ENCODE measurements at regions not wholly inside any gene's neighbourhood (a gene's known extent, or its start where the extent isn't known, plus 50 kb on each side); places are given as distances from the start of the nearest gene placed in this dataset.

GRCh38 chr4:36003051-36003450 is 241.3 kb downstream of the ARAP2 start:
- Histone ChIP-seq H3K36me3 (ENCODE audit: insufficient read depth, low read length) (no peaks in the 10 kb centered on the region), H3K9me3 (ENCODE audit: insufficient read depth, low read depth, low read length) (no peaks in the 10 kb centered on the region), H3K9ac (ENCODE audit: low read depth, low read length, poor library complexity, severe bottlenecking) (no peak overlapping the region), H3K27me3 (ENCODE audit: insufficient read depth, low read length, poor library complexity, severe bottlenecking) (no peaks in the 10 kb centered on the region), H3K79me2 (ENCODE audit: insufficient read depth, low read length) (no peaks in the 10 kb centered on the region), H4K20me1 (ENCODE audit: insufficient read depth, low read length, poor library complexity, severe bottlenecking) (no peaks in the 10 kb centered on the region), H3K9me2 (replicated peaks; ENCODE audit: low read depth, low read length) (no peaks in the 10 kb centered on the region), H3K4me2 (ENCODE audit: low read depth, low read length, poor library complexity, severe bottlenecking) (no peak overlapping the region), H2AFZ (ENCODE audit: low read length) (no peak overlapping the region), H3K4me1 (ENCODE audit: insufficient read depth, low read length, poor library complexity, severe bottlenecking) (no peaks in the 10 kb centered on the region), H3F3A (ENCODE audit: low read depth) (no peaks in the 10 kb centered on the region), H3K4me3 (ENCODE audit: low read length, poor library complexity, severe bottlenecking) (no peak overlapping the region)
- TF ChIP-seq, protein P1, sequence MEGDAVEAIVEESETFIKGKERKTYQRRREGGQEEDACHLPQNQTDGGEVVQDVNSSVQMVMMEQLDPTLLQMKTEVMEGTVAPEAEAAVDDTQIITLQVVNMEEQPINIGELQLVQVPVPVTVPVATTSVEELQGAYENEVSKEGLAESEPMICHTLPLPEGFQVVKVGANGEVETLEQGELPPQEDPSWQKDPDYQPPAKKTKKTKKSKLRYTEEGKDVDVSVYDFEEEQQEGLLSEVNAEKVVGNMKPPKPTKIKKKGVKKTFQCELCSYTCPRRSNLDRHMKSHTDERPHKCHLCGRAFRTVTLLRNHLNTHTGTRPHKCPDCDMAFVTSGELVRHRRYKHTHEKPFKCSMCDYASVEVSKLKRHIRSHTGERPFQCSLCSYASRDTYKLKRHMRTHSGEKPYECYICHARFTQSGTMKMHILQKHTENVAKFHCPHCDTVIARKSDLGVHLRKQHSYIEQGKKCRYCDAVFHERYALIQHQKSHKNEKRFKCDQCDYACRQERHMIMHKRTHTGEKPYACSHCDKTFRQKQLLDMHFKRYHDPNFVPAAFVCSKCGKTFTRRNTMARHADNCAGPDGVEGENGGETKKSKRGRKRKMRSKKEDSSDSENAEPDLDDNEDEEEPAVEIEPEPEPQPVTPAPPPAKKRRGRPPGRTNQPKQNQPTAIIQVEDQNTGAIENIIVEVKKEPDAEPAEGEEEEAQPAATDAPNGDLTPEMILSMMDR (conservative IDR thresholded peaks at IDR 0.05; ENCODE audit: low read length) = no peak
- TF ChIP-seq EZH2phosphoT487 (IDR thresholded peaks at IDR 0.05; ENCODE audit: borderline replicate concordance) = no peak

GRCh38 chr4:36004204-36004851 is 240.0 kb downstream of the ARAP2 start:
- H3K27me3 ChIP-seq (ENCODE audit: insufficient read depth, low read length, poor library complexity, severe bottlenecking) = no peaks in the 10 kb centered on the region
- no peak overlapping the region for H3K4me2 ChIP-seq (ENCODE audit: low read depth, low read length, poor library complexity, severe bottlenecking)
- H3K4me1 ChIP-seq (ENCODE audit: insufficient read depth, low read length, poor library complexity, severe bottlenecking) = no peaks in the 10 kb centered on the region
- no peak overlapping the region for H3K9ac ChIP-seq (ENCODE audit: low read depth, low read length, poor library complexity, severe bottlenecking)
- no peaks in the 10 kb centered on the region for H3K9me3 ChIP-seq (ENCODE audit: insufficient read depth, low read depth, low read length)
- no peaks in the 10 kb centered on the region for H4K20me1 ChIP-seq (ENCODE audit: insufficient read depth, low read length, poor library complexity, severe bottlenecking)
- H2AFZ ChIP-seq (ENCODE audit: low read length) = no peak overlapping the region
- no peaks in the 10 kb centered on the region for H3K79me2 ChIP-seq (ENCODE audit: insufficient read depth, low read length)
- TF ChIP-seq, protein P1 (conservative IDR thresholded peaks at IDR 0.05; ENCODE audit: low read length) = no peak
- TF ChIP-seq EZH2phosphoT487 (IDR thresholded peaks at IDR 0.05; ENCODE audit: borderline replicate concordance) = no peak
- no peaks in the 10 kb centered on the region for H3F3A ChIP-seq (ENCODE audit: low read depth)
- no peaks in the 10 kb centered on the region for H3K36me3 ChIP-seq (ENCODE audit: insufficient read depth, low read length)
- no peaks in the 10 kb centered on the region for H3K9me2 ChIP-seq (replicated peaks; ENCODE audit: low read depth, low read length)
- H3K4me3 ChIP-seq (ENCODE audit: low read length, poor library complexity, severe bottlenecking) = no peak overlapping the region

DNA sequence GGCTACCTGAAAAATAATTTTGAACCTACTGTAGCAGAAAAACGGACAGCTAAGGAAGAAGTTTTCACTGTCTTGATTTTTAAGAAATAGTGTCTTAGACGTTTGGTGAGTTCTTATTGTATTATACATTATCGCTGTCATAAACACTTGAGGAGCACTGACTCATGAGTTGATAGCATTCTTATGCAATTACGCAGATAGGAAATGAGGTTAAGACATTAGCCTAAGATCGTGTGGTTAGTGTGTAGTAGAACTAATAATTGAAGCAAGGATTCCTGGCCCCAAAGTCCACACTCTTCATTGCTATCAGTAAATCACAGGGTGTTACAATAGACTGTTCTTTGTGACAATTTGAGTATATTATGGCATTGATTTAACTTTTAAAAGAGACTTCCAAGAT is 238.1 kb downstream of the ARAP2 start:
- Histone ChIP-seq H3K79me2 (ENCODE audit: insufficient read depth, low read length) (no peaks in the 10 kb centered on the region), H3F3A (ENCODE audit: low read depth) (no peaks in the 10 kb centered on the region), H3K27me3 (ENCODE audit: insufficient read depth, low read length, poor library complexity, severe bottlenecking) (no peaks in the 10 kb centered on the region), H3K4me3 (ENCODE audit: low read length, poor library complexity, severe bottlenecking) (no peak overlapping the region), H3K4me1 (ENCODE audit: insufficient read depth, low read length, poor library complexity, severe bottlenecking) (no peaks in the 10 kb centered on the region), H3K9me3 (ENCODE audit: insufficient read depth, low read depth, low read length) (no peaks in the 10 kb centered on the region), H3K4me2 (ENCODE audit: low read depth, low read length, poor library complexity, severe bottlenecking) (no peak overlapping the region), H2AFZ (ENCODE audit: low read length) (no peak overlapping the region), H4K20me1 (ENCODE audit: insufficient read depth, low read length, poor library complexity, severe bottlenecking) (no peaks in the 10 kb centered on the region), H3K9ac (ENCODE audit: low read depth, low read length, poor library complexity, severe bottlenecking) (no peak overlapping the region), H3K36me3 (ENCODE audit: insufficient read depth, low read length) (no peaks in the 10 kb centered on the region), H3K9me2 (replicated peaks; ENCODE audit: low read depth, low read length) (no peaks in the 10 kb centered on the region)
- TF ChIP-seq, protein P1 (conservative IDR thresholded peaks at IDR 0.05; ENCODE audit: low read length) = no peak
- TF ChIP-seq EZH2phosphoT487 (IDR thresholded peaks at IDR 0.05; ENCODE audit: borderline replicate concordance) = no peak

Measured in Loucy (cell line).